A549 (cell line): ENCODE measurements at regions not wholly inside any gene's neighbourhood (a gene's known extent, or its start where the extent isn't known, plus 50 kb on each side); places are given as distances from the start of the nearest gene placed in this dataset.
A peak's percentile ranks its signal among the peaks of the same experiment; 100 is the strongest.

ENCODE experiments used
- ATAC-seq, 2 experiments: fragments of 200-7000 bp in 1 of 2; fragments of >200 bp in 1 of 2; cut with Nextera tagmentation in 1 of 2; cut with Tn5 transposase in 1 of 2; 3 replicates each; pipeline versions ENCODE4 v1.8.0 to v1.9.1; 2018 to 2020; ENCODE audit warnings: mild to moderate bottlenecking in 1 of 2, moderate library complexity in 1 of 2
- CTCF ChIA-PET: fragments of 300-600 bp; sonication (Branson Sonifier 250); formaldehyde crosslinking; extraction: SDS; loops from one replicate; lab custom pipeline; 2021; ENCODE audit warnings: antibody characterized with exemption, inconsistent platforms; lab: Yijun Ruan, JAX
- POLR2A ChIA-PET: fragments of 350-600 bp; formaldehyde crosslinking; extraction: SDS; loops from one replicate; lab custom pipeline; 2021; ENCODE audit warnings: antibody characterized with exemption, inconsistent platforms; lab: Yijun Ruan, JAX
- DNase-seq, 2 experiments: peaks; one replicate each; pipeline versions ENCODE4 v3.0.0 to v3.0.0-alpha.2; 2011 to 2016; ENCODE audit warnings: low read depth in 1 of 2, low spot score in 1 of 2
- FAIRE-seq: peaks from 2 replicates; lab custom pipeline; 2011; peaks lifted over from hg19 to GRCh38; lab: Jason Lieb, UNC
- H3K27ac ChIP-seq, 2 experiments: fragments of >200 bp; sonication (Bioruptor Twin); formaldehyde crosslinking; 3 replicates each; pipeline ENCODE4 v1.5.1; 2016 to 2017
- H3K4me1 ChIP-seq: fragments of >200 bp; sonication (Bioruptor Twin); formaldehyde crosslinking; 3 replicates; pipeline ENCODE4 v1.6.1; 2016
- H3K4me2 ChIP-seq: fragments of >200 bp; sonication (Bioruptor Twin); formaldehyde crosslinking; 3 replicates; pipeline ENCODE4 v1.6.1; 2016
- H3K4me3 ChIP-seq: fragments of >200 bp; sonication (Bioruptor Twin); formaldehyde crosslinking; 3 replicates; pipeline ENCODE4 v1.5.1; 2016
- H3K9me3 ChIP-seq: fragments of >200 bp; sonication (Bioruptor Twin); formaldehyde crosslinking; 3 replicates; pipeline ENCODE4 v1.6.1; 2016
- BHLHE40 ChIP-seq: IDR thresholded peaks from 2 replicates; pipeline ENCODE4 v1.6.1; 2012; ENCODE audit warnings: low read depth, low read length, inconsistent platforms
- CBX8 ChIP-seq: fragments of 200-600 bp; sonication (generic); IDR thresholded peaks from 2 replicates; pipeline ENCODE4 v1.6.1; 2016
- CHD4 ChIP-seq: fragments of 200-600 bp; sonication (generic); IDR thresholded peaks from 2 replicates; pipeline ENCODE4 v1.6.1; 2016; ENCODE audit warnings: antibody characterized with exemption, mild to moderate bottlenecking, borderline replicate concordance
- EHMT2 ChIP-seq: fragments of 200-600 bp; sonication (generic); IDR thresholded peaks from 2 replicates; pipeline ENCODE4 v1.6.1; 2016; ENCODE audit warnings: antibody characterized with exemption, low read depth, mild to moderate bottlenecking, moderate library complexity
- FOXS1 ChIP-seq: fragments of 250-450 bp; sonication (Bioruptor Pico); IDR thresholded peaks from 2 replicates; pipeline ENCODE4 v1.5.0; 2020; ENCODE audit warnings: mild to moderate bottlenecking, moderate library complexity
- GATA3 ChIP-seq: IDR thresholded peaks from 2 replicates; pipeline ENCODE4 v1.6.1; 2012; ENCODE audit warnings: borderline replicate concordance
- HDAC2 ChIP-seq: fragments of 200-600 bp; sonication (generic); IDR thresholded peaks from 2 replicates; pipeline ENCODE4 v1.6.1; 2016
- HOXB13 ChIP-seq: fragments of 250-450 bp; sonication (Bioruptor Pico); IDR thresholded peaks from 2 replicates; pipeline ENCODE4 v1.5.0; 2020; ENCODE audit warnings: low read depth, mild to moderate bottlenecking, moderate library complexity
- KDM5A ChIP-seq: fragments of 200-600 bp; sonication (generic); IDR thresholded peaks from 2 replicates; pipeline ENCODE4 v1.6.1; 2016; ENCODE audit warnings: antibody characterized with exemption, mild to moderate bottlenecking
- MAFK ChIP-seq: fragments of 450-650 bp; IDR thresholded peaks from 2 replicates; pipeline ENCODE4 v1.6.1; 2014; ENCODE audit not compliant: partially characterized antibody
- MYC ChIP-seq: IDR thresholded peaks from 2 replicates; pipeline ENCODE4 v1.6.1; 2012; ENCODE audit warnings: mild to moderate bottlenecking, inconsistent platforms, low read length, improper control_type of control experiment, borderline replicate concordance
- NPAS2 ChIP-seq: fragments of 250-450 bp; sonication (Bioruptor Pico); IDR thresholded peaks from 2 replicates; pipeline ENCODE4 v1.8.0; 2022; ENCODE audit warnings: mild to moderate bottlenecking, moderate library complexity, borderline replicate concordance
- PHF8 ChIP-seq: fragments of 200-600 bp; sonication (generic); IDR thresholded peaks from 2 replicates; pipeline ENCODE4 v1.6.1; 2016; ENCODE audit warnings: low read depth, mild to moderate bottlenecking, antibody characterized with exemption, moderate library complexity, borderline replicate concordance
- POLR2A ChIP-seq: IDR thresholded peaks from 2 replicates; pipeline ENCODE4 v1.6.1; 2012; ENCODE audit warnings: mild to moderate bottlenecking, low read length
- POLR2AphosphoS2 ChIP-seq: conservative IDR thresholded peaks from 2 replicates; pipeline ENCODE4 v1.6.1; 2012; ENCODE audit warnings: low read length, improper control_type of control experiment, inconsistent platforms
- RAD21 ChIP-seq, 2 experiments: fragments of >200 bp in 1 of 2; sonication (Bioruptor Twin) in 1 of 2; formaldehyde crosslinking in 1 of 2; IDR thresholded peaks in 1 of 2; conservative IDR thresholded peaks in 1 of 2; 2 replicates in 1 of 2; 3 replicates in 1 of 2; pipeline ENCODE4 v1.6.1; 2012 to 2018; ENCODE audit warnings: inconsistent platforms in 1 of 2
- RARB ChIP-seq: fragments of 250-450 bp; sonication (Bioruptor Pico); IDR thresholded peaks from 2 replicates; pipeline ENCODE4 v1.8.0; 2021; ENCODE audit warnings: mild to moderate bottlenecking, moderate library complexity
- RNF2 ChIP-seq: fragments of 200-600 bp; sonication (generic); IDR thresholded peaks from 2 replicates; pipeline ENCODE4 v1.6.1; 2016; ENCODE audit warnings: low read depth, mild to moderate bottlenecking, antibody characterized with exemption, moderate library complexity, borderline replicate concordance
- SMC3 ChIP-seq: fragments of >200 bp; sonication (Bioruptor Twin); formaldehyde crosslinking; IDR thresholded peaks from 3 replicates; pipeline ENCODE4 v1.6.1; 2018; ENCODE audit warnings: inconsistent platforms
- ZFP36 ChIP-seq: fragments of 450-650 bp; IDR thresholded peaks from 2 replicates; pipeline ENCODE4 v1.6.1; 2014; ENCODE audit warnings: borderline replicate concordance; ENCODE audit not compliant: partially characterized antibody
- ZSCAN20 ChIP-seq: fragments of 250-450 bp; sonication (Bioruptor Pico); IDR thresholded peaks from 2 replicates; pipeline ENCODE4 v1.8.0; 2022; ENCODE audit warnings: mild to moderate bottlenecking, moderate library complexity
- WGBS: methylation state at CpG from one replicate; pipeline ENCODE4 v1.1.6; 2017; ENCODE audit errors: missing lambda C conversion rate; 5-methylcytosine and 5-hydroxymethylcytosine counted together
- TF ChIP-seq, protein P1 (sequence below): fragments of >200 bp; sonication (Bioruptor Twin); formaldehyde crosslinking; IDR thresholded peaks from 2 replicates; pipeline ENCODE4 v1.6.1; 2016
- TF ChIP-seq, protein P2 (sequence below): fragments of 450-650 bp; IDR thresholded peaks from 2 replicates; pipeline ENCODE4 v1.6.1; 2014; ENCODE audit warnings: antibody characterized with exemption

DNA sequence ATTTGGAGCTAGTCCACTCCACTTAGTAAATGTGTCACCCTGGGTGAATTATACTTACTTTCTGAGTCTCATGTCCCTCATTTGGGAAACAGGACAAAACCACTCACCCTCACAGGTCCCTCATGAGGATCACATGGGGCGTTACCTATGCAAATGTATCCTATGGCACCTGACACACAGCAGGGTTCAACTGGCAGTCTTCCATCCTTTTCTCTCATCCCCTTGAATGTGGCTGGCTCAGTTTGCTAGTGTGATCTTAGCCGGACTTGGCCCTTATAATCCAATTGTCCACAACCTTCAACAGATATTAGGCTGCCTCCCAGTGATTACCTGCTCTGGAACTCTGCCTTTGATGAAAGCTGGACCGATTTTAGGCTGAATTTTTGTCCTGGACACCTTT lies 308.8 kb downstream of the MAP2K6 start:
- H3K4me1 ChIP-seq: no peaks in the 10 kb centered on the region
- DNase-seq: no peak
- POLR2A ChIA-PET: no interaction called here
- H3K4me2 ChIP-seq: no peak overlapping the region
- TF ChIP-seq KDM5A (no peak), BHLHE40 (no peak), FOXS1 (CRISPR knock-in tag) (no peak), HDAC2 (no peak), CBX8 (no peak), EHMT2 (no peak), ZFP36 (no peak), MYC (no peak), NPAS2 (CRISPR knock-in tag) (no peak), HOXB13 (CRISPR knock-in tag) (no peak), POLR2AphosphoS2 (no peak), ZSCAN20 (no peak), POLR2A (no peak), PHF8 (no peak), GATA3 (no peak), RARB (CRISPR knock-in tag) (no peak)
- TF ChIP-seq, protein P1, sequence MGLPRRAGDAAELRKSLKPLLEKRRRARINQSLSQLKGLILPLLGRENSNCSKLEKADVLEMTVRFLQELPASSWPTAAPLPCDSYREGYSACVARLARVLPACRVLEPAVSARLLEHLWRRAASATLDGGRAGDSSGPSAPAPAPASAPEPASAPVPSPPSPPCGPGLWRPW: no peak
- TF ChIP-seq, protein P2, sequence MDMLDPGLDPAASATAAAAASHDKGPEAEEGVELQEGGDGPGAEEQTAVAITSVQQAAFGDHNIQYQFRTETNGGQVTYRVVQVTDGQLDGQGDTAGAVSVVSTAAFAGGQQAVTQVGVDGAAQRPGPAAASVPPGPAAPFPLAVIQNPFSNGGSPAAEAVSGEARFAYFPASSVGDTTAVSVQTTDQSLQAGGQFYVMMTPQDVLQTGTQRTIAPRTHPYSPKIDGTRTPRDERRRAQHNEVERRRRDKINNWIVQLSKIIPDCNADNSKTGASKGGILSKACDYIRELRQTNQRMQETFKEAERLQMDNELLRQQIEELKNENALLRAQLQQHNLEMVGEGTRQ: no peak
- ATAC-seq: no peak
- FAIRE-seq: no peak
- WGBS: 60% methylated on average over 3 of the region's 3 CpGs
- CTCF ChIA-PET: interaction anchor here (0.6 to 1.4 kb wide), 5 partner anchors 12 to 831 kb away, joined by 3 to 4 read pairs (median 3); no protein-coding TSS in a partner anchor
- no peak overlapping the region for H3K27ac ChIP-seq
- H3K4me3 ChIP-seq: no peak overlapping the region
- no peaks in the 10 kb centered on the region for H3K9me3 ChIP-seq

- peak in 1 of 2 experiments; percentile 28 for DNase-seq
These were observed 309.2 kb downstream of the MAP2K6 start for GRCh38 chr17:69723741-69724140.

DNA sequence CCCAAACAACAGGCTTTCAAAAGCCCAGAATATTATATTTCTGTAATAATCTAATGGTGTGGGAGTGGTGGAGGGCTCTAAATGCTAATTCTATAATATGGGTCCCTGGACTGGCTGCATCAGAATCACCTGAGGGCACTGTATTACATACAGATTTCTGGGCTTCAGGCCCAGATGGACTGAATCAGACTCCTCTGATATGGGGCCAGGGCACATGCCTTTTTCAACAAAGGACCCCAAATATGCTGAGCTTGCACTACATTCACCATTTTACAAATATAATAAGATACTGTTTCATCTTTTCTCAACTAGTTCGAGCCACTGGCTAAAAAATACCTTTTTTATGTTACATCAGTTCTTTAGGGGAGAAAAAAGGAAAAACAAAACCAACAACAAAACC lies 309.7 kb downstream of the MAP2K6 start:
- H3K4me2 ChIP-seq: no peak overlapping the region
- H3K9me3 ChIP-seq: no peaks in the 10 kb centered on the region
- 46% methylated on average over 1 of the region's 1 CpG for WGBS
- POLR2A ChIA-PET: no interaction called here
- TF ChIP-seq RAD21 (conservative IDR thresholded peaks at IDR 0.05 in 1 of 2, IDR thresholded peaks at IDR 0.05 in 1 of 2): no peak
- TF ChIP-seq MAFK: peak; percentile 89
- TF ChIP-seq CBX8: no peak
- TF ChIP-seq MYC: no peak
- no peak for FAIRE-seq
- H3K4me3 ChIP-seq: no peak overlapping the region
- no peak for ATAC-seq
- DNase-seq: no peak
- H3K27ac ChIP-seq: no peak overlapping the region
- no peaks in the 10 kb centered on the region for H3K4me1 ChIP-seq
- CTCF ChIA-PET: interaction anchor here (1.1 to 1.4 kb wide), 2 partner anchors 19 to 420 kb away, joined by 3 to 4 read pairs; no protein-coding TSS in a partner anchor

More at GRCh38 chr17:69723741-69724140, 309.2 kb downstream of the MAP2K6 start:
- peak in 1 of 2 experiments; percentile 76; a peak in 4 of 6 replicates for ATAC-seq
- H3K27ac ChIP-seq: no peak overlapping the region
- CTCF ChIA-PET: interaction anchor here (0.6 to 1.4 kb wide), 5 partner anchors 12 to 831 kb away, joined by 3 to 4 read pairs (median 3); no protein-coding TSS in a partner anchor
- no peak overlapping the region for H3K4me2 ChIP-seq
- TF ChIP-seq KDM5A (no peak), ZSCAN20 (no peak), CHD4 (no peak), ZFP36 (no peak), RAD21 (conservative IDR thresholded peaks at IDR 0.05 in 1 of 2, IDR thresholded peaks at IDR 0.05 in 1 of 2) (peak; percentile 29 to 51; a peak in 3 of 5 replicates), FOXS1 (CRISPR knock-in tag) (no peak), SMC3 (peak; percentile 16; the same call in 1 of the 3 replicates), PHF8 (no peak), RNF2 (no peak)
- TF ChIP-seq, all 56 proteins: peak for 2
- POLR2A ChIA-PET: no interaction called here
- no peaks in the 10 kb centered on the region for H3K9me3 ChIP-seq
- H3K4me1 ChIP-seq: no peaks in the 10 kb centered on the region
- no peak overlapping the region for H3K4me3 ChIP-seq
- FAIRE-seq: no peak
